Kasumi-1 (cell line): ENCODE measurements at regions not wholly inside any gene's neighbourhood (a gene's known extent, or its start where the extent isn't known, plus 50 kb on each side); places are given as distances from the start of the nearest gene placed in this dataset.
"Not testable (repeated sequence)": the region's sequence is repeated elsewhere in the genome, so short reads cannot be mapped to it uniquely, and the experiment has no call there.

Experiments used
- DNase-seq, 2 experiments: peaks; one replicate each; lab custom pipeline; 2025; lab: John Stamatoyannopoulos, UW

GRCh38 chr22:23395530-23396361, 184.3 kb downstream of the IGLL1 start:
- DNase-seq: no peak

DNA sequence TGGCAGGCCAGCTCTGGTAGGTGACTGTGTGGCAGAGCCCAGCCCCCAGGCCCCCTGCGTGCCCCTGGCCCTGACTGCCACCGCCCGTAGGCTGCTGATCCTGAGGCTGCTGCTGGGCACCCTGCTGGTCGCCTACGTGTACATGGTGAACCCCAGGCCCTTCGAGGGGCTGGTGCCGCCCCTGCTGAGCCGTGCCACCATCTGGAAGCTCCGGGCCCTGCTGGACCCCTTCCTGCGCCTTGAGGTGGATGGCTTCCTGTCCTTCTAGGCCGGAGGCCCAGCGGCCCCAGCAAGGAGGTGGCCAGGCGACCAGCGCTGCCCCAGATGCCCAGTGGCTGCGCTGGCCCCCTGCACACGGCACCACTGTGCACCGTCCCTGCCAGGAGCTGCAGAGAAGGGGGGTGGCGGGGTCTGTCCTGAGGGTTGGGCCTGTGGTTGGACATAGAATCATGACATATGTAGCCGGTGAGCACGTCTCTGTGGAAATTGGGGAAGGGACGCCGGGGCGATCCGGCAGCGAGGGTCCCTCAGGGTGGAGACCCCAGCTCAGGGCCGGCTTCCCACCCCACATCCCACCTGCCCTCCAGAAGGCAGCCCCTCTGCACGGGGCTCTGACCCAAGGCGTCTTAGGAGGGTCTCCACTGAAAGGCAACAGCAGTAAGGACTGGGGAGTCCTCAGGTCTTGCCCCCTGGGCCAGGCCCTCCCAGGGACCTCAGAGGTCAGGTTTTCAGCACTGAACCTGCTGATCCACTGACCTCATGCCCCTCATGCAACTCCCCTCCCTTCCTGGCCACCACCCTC, 185.4 kb downstream of the IGLL1 start:
- DNase-seq: no peak

DNA sequence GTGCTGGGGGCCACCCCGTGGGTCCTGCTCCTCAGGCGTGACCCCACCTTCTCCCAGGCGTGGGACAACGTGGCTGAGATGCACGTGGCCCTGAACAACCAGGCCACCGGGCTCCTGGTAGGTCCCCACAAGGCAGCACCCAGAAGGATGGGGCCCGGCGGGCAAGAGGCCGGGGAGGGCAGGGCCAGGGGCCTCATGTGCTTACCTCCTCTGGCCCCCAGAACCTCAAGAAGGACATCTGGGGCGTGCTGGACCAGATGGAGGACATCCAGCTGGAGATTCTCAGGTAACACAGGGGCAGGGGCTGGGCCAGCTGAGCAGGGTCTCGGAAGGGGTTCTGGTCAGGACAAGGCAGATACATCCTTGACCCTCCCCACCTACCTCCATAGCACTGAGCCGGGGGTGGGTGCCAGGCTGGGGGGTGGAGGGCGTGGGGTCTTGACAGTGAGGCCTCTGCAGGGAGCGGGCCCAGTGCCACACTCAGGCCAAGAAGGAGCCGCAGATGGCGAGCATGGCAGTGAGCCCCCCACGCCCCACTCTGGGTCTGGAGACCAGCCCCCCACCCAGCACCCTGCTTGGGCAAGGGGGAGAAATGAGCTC, 186.3 kb downstream of the IGLL1 start:
- DNase-seq: no peak

- DNase-seq: not testable (repeated sequence)
These were observed 186.9 kb downstream of the IGLL1 start for GRCh38 chr22:23393199-23393598.

GRCh38 chr22:23392420-23393121, 187.5 kb downstream of the IGLL1 start:
- no peak for DNase-seq

- DNase-seq: no peak
These were observed 189.1 kb downstream of the IGLL1 start for GRCh38 chr22:23391022-23391421.

DNA sequence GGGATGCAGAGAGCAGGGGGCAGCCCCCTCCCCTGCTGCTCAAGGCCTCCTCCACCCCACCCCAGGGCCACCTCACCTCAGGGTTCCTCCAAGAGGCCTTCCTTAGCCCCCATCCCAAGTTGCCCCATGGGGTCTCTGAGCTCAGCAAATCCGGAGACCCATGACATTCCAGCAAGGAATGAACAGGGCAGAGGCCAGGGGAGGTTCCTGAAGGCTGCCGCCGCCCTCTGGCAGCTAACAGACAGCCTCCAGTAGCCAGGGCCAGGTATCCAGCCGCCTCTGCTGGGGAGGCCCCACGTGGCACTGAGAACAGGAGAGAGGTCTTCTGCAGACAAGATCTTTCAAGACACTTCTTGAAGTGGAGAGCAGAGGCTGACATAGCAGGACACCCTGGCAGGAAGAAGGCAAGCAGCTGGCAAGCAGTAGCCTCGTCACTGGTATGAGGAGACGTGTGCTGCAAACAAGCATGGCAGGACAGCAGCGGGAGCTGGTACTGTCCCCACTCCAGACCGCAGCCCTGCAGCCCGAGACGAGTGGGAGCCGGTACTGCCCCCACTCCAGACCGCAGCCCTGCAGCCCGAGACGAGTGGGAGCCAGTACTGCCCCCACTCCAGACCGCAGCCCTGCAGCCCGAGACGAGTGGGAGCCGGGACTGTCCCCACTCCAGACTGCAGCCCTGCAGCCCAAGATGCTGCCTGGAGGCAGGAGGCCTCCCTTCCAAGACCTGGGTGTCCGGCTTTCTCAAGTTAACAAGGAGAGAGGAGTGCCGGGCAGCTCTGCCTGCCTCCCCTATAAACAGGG, 190.6 kb downstream of the IGLL1 start:
- no peak for DNase-seq

DNA sequence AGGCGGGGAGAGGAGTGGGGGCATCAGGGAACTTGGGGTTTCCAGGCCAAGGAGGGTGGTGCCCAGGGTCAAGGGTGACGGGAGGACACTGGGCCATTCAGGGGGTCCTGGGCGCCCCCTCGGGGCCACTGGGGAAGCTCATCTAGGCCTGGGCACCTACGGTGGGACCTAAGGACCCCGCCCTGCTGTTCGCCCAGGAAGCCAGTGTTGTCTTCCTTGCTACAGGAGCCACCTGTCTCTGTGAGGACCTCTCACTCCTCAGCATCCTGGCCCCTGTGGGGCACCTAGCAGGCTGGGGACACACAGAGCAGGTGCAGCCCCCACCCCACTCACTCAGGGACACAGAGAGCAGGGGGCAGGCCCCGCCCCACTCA, 191.6 kb downstream of the IGLL1 start:
- DNase-seq: no peak

DNA sequence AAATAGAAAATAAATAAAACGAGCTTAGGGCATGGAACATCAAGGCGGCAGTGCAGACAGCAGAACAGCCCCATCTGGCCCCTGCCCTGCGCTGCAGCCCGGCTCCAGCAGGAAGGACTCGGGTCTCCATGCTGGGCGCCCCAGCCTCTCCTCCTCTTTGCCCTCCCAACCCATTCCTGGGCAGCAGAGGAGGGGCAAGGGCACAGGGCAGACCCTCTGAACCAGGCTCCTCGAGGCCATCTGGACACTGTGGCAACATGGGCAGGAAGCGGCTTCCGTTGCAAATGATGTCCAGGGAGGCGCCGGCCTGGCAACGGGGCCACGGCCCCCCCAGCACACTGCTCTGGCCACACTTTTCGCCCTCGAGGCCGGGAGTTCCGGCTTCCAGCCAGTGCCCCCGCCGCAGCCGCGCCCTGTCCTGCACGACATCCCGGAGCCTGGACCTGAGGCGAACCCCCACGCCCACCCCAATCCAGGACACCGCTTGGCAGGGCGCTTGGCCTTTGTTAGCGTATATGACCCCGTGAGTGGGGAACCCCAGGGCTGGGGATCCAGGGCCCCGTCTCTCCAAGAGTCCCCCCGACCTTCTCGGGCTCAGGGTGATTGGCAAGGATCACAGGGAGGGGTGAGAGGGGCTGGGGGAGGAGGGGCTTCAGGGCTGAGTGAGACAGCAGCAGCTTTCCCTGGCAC, 192.1 kb downstream of the IGLL1 start:
- DNase-seq: no peak

GRCh38 chr22:23386822-23387580, 193.1 kb downstream of the IGLL1 start:
- DNase-seq: no peak

GRCh38 chr22:23385678-23386631, 194.1 kb downstream of the IGLL1 start:
- DNase-seq: peak; percentile 48 to 75

- DNase-seq: no peak
These were observed 195.0 kb downstream of the IGLL1 start for GRCh38 chr22:23384923-23385677.

GRCh38 chr22:23384431-23384830, 195.7 kb downstream of the IGLL1 start:
- no peak for DNase-seq

DNA sequence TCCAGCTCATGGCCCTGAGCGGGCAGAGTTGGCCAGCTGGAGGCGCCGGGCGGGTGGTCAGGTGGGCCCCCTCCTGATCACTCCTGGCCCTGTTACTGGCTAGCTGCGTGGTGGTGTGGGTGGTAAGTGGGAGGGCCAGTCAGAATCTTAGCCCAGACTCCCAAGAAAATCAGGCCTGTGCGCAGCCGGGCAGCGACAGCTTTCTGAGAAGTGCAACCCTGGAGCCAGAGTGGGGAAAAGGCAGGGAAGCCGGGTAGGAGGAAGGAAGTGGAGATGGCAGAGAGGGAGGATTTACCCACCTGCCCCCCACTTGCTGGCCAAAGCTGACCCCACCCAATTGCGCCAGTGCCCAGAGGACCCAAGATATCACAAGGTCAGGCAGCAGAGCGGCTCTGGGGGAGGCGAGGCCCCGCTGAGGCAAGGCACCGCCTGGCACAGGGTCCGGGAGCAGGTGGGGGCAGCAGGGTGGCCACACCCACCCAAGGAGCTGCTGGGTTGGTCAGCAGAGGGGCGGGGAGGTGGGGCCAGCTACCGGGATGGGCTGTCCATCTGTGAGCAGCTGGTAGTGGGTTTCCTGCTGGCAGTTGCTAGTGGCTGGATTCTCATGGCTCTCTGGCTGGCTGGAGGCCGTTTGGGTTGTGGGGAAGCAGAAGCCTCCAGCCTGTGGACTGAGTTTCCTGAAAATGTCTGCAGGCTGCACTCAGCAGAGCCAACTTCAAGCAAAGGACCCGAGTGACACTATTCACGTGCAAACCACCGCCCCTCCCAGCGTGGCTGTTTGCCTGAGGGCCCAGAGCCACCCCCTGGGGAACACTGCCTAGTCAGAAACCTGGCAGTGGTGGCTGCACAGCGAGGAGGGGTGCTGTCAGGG, 196.4 kb downstream of the IGLL1 start:
- DNase-seq: peak; percentile 40 to 43

GRCh38 chr22:23382428-23383218, 197.5 kb downstream of the IGLL1 start:
- DNase-seq: no peak
